Inflammatory macrophage (primary cell): ENCODE measurements at regions not wholly inside any gene's neighbourhood (a gene's known extent, or its start where the extent isn't known, plus 50 kb on each side); places are given as distances from the start of the nearest gene placed in this dataset.
"Not testable (repeated sequence)": the region's sequence is repeated elsewhere in the genome, so short reads cannot be mapped to it uniquely, and the experiment has no call there.

Experiments
- DNase-seq, 2 donors: peaks; one replicate each; pipeline ENCODE4 v3.0.0-alpha.2; 2020 to 2022

DNA sequence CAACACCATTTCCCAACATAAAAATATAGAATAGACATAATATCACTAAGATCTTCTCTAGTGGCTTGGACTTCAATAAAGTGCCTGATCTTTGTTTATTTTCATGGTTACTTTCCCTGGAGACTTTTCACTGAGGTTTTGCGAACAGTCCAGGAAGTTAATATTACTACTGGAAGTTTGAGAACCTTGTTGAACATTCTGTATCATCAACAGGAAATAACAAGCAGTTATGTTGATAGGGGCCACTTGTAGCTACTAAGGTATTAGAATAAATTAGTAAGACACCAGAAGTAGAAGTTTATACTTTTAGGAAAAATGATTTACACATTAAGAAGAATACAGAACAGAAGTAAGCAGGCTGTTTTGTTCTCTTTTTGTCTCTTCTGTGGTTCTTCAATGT, 180.2 kb downstream of the TFAP2B start:
- no peak for DNase-seq

DNA sequence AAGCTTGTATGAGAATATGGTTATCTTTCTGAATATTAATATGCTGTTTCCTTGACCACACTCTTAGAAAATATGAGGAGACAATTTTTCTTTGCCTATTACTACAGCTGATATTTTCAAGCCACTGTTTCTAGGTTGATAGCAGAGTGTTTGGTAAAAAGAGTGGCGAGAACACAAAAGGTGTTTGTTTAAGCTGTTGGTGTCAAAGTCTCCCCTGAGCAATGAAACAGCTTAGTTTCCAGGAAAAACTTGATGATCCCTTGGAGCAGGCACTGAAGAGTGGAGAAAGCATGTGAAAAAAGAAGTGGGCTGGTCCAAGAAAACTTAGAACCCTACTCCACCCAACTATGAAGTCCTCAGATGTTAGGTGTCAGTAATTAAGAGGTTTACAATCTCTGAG, 182.7 kb downstream of the TFAP2B start:
- DNase-seq, result no peak

DNA sequence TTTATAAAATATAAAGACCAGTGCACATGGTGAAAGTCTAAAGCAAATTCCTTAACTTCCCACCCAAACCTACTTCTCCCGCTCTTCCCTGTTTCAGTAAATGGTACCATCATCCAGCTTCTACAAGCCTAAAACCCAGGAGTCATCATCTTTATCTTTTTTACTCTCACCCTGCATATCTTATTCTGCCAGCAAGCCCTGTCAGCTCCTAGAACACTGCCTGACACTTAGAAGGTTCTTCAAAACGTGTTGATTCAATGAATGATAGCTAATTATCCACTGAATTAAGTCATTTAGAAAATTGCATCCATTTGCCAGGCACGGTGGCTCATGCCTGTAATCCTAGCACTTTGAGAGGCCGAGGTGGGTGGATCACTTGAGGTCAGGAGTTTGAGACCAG, 185.7 kb downstream of the TFAP2B start:
- no peak for DNase-seq

DNA sequence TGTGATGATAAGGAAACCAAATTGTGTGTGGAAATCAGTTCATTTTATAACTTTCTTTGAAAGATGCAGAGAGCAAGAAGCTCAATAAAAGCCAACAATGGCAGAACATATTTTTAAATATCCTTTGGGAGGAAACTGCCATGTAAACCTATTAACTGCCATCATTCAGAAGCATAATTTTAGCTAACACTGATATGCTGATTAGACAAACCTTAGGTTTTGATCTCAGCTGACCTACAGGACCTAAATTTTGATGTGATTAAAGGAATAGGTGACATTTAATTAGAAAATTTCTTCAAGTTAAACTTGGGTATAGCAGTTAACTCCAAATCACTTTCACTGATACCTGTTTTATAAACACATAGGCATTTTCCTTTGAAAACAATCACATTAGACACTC, 187.1 kb downstream of the TFAP2B start:
- DNase-seq, result no peak

DNA sequence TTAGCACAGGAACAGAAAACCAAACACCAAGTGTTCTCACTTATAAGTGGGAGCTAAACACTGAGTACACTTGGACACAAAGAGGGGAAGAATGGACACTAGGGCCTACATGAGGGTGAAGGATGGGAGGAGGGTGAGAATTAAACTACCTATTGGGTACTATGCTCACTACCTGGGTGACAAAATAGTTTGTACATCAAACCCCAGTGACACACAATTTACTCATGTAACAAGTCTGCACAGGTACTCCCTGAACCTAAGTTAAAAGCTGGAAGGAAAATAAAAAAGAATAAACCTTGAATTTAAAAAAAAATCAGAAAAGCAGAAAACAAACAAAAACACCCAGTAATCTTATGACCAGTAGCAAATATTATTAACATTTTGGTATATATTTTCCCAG, 188.6 kb downstream of the TFAP2B start:
- no peak for DNase-seq

DNA sequence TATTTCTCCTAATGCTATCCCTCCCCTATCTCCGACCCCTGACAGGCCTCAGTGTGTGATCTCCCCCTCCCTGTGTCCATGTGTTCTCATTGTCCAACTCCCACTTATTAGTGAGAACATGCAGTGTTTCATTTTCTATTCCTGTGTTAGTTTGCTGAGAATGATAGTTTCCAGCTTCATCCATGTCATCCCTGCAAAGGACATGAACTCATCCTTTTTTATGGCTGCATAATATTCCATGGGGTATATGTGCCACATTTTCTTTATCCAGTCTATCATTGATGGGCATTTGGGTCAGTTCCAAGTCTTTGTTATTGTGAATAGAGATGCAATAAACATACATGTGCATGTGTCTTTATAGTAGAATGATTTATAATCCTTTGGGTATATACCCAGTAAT, 190.0 kb downstream of the TFAP2B start:
- not testable (repeated sequence) for DNase-seq

DNA sequence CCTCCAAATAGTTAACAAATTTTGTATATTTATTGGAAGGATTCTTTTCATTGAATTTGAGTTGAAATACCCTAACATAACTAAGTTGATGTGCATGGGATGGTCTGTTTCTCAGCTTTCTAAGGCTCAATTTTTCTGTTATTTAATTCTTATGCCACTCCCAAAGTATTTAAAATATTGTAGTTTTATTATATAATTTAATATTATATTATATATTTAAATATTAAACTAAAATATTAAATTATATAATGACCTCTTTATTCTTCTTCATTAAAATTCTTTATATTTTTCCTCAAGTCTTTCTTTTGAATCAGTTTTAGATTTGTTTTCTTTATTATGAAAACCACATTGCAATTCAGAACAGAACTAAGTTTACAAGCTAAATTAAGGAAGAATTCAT, 194.7 kb downstream of the TFAP2B start:
- DNase-seq, result no peak

DNA sequence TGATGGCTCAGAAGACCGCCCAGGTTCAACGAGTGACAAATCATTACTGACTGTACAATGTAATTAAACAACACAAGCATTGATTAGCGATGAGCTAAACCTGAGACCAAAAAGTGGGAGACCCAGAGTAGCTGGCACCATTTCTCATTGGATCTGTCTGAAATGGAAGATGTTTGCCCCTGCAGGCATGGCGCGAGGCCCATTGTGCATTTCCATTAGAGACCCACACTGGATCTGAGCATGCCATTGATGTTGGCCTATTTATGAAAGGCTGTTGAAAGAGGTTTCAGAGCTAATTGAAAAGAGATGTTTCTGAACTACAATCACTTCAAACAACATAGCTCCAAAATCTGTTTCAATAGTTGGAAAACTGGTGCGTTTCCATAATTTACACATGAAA, 196.7 kb downstream of the TFAP2B start:
- DNase-seq, result no peak

DNA sequence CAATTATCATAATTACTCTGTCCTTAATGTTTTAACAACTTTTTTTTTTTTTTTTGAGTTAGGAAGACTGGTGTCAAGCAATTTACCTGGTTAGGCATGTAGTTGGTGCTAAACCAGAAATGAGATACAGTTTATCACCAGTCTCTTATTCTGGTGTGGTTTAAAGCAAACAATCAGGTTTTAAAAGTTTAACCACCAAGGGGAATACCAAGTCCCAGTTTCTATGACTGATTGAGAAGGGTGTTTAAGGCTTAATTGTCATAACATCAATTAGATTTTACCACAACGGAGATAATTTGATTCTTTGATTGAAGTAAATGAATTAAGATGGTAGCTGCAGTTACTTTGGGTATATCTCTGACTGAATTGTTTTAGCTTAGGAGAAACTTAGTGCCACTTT, 197.8 kb downstream of the TFAP2B start:
- DNase-seq, result no peak

DNA sequence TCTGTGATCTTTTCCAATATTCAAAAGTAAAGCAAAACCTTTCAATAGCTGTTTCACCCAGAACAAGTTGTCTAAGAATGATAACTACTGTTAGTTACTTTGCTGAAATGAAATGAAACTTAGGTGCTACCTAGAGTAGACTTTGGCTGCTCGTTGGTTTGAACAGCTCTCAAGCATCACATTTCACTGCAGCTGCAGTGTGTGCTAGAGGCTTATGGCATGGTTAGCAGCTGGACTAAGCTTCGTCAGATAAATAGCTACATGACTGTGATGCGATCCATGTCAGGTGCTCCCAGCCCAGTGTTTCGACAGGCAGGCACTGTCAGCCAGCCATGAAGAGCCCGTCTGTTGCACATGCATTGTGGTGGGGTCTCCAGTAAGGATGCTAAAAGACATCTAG, 201.1 kb downstream of the TFAP2B start:
- DNase-seq, result no peak

DNA sequence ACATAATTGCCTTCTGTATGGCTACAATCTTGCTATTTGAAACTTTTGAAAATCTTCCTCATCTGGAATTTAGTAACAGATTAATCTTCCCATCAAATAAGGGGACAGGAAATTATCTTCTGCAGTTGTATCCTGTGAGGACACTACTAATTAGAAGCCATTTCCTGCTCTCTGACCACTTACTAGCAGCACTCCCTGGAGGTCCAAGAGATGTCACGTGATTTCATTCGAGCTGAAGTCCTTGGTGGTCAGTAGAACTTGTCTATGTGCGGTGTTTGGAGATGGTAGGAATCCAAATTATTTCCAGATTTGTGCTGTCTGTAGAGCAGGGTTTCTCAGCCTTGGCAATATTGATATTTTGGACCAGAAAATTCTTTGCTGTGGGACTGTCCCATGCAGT, 202.5 kb downstream of the TFAP2B start:
- no peak for DNase-seq

DNA sequence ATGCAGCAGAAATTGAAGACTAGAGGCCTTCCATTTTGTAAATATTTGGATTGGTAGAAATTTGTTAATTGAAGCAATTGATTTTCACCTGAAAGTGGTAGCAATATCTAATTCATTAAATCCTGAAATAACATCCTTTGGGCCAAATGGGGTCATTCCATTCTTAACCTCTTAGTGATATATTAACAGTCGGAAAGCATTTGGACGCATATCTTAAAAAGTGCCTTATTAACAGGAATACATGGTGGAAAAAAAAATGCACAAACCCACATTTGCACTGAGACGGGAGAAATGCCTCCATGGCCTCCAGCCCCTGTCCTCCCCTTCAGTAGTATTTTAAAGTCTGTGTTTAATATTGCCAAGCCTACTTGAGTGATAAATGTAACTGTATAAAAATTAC, 205.5 kb downstream of the TFAP2B start:
- no peak for DNase-seq

DNA sequence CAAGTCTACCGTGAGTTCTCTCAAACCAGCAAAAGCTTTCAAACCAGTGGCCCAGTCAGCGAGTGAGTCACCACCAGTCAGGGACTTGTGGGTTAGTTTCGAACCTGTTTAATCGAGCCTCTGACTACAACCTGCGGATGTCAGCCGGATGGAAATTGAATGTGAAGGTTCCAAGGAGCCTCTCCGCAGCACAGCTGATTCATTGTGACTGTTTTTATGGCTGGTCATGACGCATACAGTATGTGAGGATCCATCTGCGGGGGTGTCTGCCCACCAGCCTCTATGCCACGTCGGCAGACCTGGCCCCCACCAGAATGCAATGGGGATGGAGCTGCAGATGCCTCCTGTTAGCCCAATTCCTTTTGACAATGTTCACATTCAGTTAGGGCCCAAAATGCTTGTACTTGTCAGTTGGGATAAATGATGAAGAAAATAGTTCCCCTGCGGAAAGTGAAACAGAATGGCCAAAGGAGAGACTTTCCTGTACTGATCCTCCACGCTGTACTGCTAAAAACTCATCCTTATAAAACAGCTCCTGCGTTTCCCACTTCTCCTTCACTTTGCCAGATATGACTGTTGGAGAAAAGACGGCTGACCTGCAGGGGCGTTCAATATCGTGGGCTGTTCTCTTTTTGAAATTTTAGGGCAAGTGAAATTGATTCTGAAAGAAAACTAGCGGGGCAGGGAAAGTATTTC, 206.6 kb downstream of the TFAP2B start:
- no peak for DNase-seq

DNA sequence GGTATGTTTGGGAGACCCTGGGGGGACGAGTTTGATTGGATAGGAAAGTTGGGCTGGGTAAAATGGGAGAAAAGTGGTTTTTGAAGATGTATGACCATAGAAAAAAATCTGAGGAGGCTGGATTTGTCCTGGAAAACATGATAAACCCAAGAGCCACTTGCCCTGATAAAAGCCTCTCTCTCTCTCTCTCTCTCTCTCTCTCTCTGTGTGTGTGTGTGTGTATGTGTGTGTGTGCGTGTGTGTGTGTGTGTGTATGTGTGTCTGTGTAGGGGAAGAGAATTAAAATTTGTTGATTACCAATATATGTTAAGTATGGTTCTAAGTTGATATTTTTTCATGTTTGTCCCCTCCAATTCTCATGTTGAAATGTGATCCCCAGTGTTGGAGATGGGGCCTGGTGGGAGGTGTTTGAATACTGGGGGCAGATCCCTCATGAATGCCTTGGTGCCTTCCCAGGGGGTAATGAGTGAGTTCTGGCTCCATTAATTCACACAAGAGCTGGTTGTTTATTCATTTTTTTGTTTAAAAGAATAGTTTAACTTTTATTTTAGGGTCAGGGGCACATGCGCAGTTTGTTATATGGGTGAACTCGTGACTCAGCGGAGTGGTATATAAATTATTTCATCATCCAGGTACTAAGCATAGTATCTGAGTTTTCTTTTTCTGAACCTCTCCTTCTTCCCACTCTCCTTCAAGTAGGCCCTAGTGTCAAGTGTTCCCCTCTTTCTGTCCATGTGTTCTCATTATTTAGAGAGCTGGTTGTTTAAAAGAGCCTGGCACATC, 208.8 kb downstream of the TFAP2B start:
- DNase-seq, result no peak

DNA sequence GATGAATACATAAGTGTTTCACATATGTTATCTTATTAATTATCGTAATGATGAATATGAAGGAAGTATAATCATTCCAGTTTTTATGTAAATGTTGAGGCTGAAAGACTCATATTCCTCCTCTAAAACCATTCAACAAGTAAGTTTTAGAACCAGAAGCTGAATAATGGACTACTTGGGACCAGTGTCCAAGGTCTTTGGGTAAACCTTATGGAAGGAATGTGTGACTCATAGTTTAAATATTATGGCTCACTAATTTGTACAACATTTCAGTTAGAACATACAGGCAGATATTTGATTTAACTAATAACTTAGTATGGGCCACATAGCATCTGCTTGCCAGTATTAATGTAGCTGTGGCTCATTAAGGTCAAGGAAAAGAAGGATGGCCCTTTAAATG, 209.6 kb downstream of the TFAP2B start:
- DNase-seq, result no peak

DNA sequence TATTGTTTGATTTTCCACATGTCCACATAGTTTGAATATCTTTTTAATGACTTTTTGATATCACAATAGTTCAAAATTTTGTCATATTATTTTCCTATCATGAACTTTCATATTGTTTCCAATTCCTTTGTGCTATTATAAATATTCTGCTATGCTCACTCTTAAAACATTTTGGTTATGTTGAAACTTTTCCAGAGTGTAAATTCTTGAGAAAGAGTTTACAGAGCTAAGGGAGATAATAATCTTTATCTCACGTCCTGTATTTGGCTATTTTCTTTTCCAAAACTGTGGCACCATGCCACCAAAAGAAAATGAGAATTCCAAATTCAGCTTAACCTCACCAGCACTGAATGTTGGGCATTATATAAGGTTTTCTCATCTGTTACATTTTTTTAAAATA, 210.9 kb downstream of the TFAP2B start:
- no peak for DNase-seq

DNA sequence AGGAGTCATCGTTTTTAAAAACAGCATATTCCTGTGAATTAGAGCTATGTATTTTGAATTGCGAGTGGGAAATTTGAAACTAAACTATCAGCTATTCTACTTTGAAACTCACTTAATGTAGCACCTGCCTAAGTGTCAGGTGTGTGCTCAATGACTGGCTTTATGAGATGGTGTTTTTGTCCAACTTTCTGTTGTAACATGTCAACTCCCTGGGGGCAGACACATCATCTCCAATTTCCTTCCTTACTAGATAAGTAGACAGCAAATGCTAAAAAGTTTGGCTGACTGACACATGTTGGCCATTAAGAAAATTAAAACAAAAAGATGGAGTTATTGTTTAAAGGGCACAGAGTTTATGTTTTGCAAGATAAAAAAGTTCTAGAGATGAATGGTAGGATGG, 226.9 kb downstream of the TFAP2B start:
- no peak for DNase-seq

DNA sequence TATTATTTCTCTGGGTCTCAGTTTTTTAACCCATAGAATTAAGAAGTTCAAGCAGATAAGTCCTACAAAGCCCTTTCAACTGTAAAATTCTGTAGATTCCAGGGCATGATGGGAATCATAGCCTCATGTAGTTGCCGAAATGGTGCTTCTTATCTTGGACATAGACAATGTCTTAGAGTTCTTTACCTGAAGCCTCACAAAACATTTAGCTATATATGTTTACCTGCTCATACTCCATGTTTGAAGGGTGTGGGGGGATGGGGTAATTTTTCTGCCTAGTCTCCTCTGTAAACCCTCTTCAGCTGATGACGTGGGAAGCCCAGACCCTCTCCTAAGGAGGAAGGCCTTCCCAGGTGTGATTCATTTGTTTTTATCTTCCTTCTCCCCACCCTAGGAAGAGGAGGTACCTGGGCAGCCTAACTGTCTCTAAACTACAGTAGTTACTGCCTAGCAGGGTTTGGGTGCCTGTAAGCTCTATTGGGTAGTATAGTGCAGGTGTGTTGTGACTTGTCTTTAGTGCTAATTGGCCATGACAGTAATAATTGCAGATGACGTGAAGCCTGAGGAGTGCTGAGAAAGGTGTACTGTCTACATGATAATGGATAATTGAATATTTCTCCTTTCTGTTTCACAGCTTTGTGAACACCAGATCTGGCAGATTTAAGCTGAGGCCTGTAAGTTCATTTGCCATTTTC, 230.8 kb downstream of the TFAP2B start:
- no peak for DNase-seq

DNA sequence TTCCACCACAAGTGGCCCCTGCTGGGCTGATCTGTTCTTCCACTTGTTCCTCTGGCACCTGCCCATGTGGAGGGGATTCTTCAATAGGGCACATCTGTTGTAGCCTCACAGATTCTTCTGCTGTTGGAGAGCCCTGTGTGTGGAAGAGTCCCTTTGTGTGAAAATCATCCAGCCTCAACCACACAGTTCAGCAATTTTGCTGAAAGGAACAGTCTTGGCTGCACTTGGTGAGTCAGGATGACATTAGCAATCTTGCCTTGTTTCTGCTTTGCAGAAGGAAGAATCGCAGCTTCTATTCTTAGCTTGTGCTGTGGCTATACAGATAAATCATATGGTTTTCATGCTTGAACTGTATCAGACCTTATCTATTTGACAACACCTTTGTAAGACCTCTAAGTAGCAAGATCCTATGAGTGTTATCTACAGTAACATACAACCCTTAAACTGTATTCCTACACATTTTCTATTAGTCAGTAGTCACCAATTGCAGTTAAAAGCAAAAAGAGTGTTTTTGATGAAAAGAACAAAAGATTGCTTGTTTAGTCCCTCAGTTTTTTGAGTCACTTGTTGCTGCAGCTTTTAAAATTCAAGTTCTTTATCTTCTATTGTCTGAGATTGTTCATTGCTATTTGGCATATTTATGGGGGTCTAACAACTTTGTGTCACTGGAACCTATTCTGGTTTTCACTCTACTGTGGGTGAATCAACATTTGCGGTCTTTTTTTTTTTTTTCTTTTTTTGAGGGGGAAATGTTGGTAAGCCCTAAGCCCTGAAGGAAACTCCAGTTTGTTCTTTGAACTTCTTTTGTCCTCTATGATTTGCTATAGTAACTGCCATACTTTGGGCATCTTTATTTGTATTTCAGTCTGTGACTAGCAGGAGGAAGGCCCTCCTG, 231.6 kb downstream of the TFAP2B start:
- peak in 1 of 2 donors; percentile 68 for DNase-seq

DNA sequence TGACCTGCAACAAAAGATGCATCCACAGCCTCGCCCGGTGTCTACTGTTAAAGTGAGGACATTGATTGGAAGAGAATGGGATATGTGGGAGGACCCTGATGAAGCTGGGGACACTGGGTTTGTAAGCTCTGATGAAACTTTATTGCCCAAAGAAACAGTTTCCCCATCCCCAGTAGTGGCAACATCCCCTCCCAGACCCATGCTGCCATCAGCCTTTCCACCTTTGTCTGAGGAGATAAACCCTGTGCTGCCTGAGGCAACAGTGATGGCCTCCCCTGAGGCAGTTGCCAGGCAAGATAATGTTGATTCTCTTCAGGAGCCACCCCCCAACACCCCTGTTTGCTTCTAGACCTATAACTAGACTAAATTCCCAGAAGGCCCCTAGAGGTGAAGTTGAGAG, 234.0 kb downstream of the TFAP2B start:
- not testable (repeated sequence) for DNase-seq

DNA sequence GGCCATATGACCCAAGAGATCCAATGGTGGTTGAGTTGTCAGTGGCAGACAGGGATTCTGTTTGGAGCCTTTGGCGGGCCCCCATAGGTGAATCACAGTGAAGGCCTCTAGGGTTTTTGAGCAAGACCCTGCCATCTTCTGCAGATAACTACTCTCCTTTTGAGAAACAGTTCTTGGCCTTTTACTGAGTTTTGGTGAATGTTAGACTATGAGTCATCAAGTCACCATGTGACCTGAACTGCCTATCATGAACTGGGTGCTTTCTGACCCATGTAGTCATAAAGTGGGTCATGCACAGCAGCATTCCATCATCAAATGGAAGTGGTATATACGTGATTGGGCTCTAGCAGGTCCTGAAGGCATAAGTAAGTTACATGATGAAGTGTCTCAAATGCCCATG, 236.6 kb downstream of the TFAP2B start:
- DNase-seq, result not testable (repeated sequence)

DNA sequence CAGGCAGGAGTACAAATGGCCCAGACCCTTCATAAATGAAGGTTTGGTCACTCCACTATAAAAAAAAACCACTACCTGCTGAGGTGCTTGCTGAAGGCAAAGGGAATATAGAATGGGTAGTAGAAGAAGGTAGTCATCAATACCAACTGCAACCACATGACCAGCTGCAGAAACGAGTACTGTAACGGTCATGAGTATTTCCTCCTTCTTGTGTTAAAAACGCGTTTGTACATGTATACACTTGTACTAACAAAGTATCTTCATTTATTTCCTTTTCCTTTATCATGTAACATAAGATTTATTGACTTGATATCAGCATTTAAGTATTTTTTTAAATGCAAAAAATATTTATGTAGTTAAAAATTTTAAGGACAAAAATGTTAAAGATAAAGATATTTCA, 238.6 kb downstream of the TFAP2B start:
- no peak for DNase-seq

DNA sequence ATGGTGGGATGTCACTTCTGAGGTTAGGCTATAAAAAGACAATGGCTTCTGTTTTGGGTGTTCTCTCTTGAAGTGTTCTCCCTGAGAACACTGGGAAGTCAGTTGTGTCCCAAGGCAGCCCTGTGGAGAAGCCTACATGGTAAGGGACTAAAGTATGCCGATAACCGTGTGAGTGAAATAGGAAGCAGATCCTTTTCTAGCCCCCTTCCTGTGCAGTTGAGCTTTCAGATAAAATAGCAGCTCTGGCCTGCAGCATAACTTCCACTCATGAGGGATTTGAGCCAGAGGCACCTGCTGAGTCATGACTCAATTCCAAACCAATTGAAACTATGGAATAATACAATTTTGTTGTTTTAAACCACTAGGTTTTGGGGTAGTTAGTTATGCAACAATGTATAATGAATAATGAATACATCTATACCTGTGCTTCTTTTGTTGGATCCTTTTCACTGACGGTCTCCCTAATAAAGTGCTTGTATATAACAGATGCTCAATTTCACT, 241.6 kb downstream of the TFAP2B start:
- DNase-seq, result no peak
